K562 (cell line): ENCODE measurements at regions not wholly inside any gene's neighbourhood (a gene's known extent, or its start where the extent isn't known, plus 50 kb on each side); places are given as distances from the start of the nearest gene placed in this dataset.

Experiments
- CC2D1A ChIP-seq: fragments of 450-650 bp; IDR thresholded peaks from 2 replicates; pipeline ENCODE4 v1.6.1; 2017; ENCODE audit warnings: mild to moderate bottlenecking
- CHD2 ChIP-seq: IDR thresholded peaks from 2 replicates; pipeline ENCODE4 v1.6.1; 2011; ENCODE audit warnings: low read depth, low read length
- LCOR ChIP-seq: sonication (generic); formaldehyde crosslinking; IDR thresholded peaks from 2 replicates; pipeline ENCODE4 v1.8.0; 2022; ENCODE audit warnings: mild to moderate bottlenecking, missing genetic modification reagents
- PURB ChIP-seq: sonication (generic); formaldehyde crosslinking; IDR thresholded peaks from 2 replicates; pipeline ENCODE4 v1.9.0; 2021; ENCODE audit warnings: low read depth, mild to moderate bottlenecking, missing genetic modification reagents
- SAFB2 ChIP-seq: fragments of 200-400 bp; formaldehyde crosslinking; IDR thresholded peaks from 2 replicates; pipeline ENCODE4 v1.6.1; 2018; ENCODE audit warnings: borderline replicate concordance, low read length, low read depth, moderate library complexity; ENCODE audit not compliant: severe bottlenecking
- TAF9B ChIP-seq: fragments of 450-650 bp; IDR thresholded peaks from 2 replicates; pipeline ENCODE4 v1.6.1; 2018; ENCODE audit warnings: mild to moderate bottlenecking; ENCODE audit not compliant: partially characterized antibody
- YY1 ChIP-seq, 3 experiments: IDR thresholded peaks; 2 replicates each; pipeline ENCODE4 v1.6.1; 2011; ENCODE audit warnings: low read length in 2 of 3, mild to moderate bottlenecking in 2 of 3, moderate library complexity in 2 of 3, borderline replicate concordance in 1 of 3, control low read depth in 1 of 3, low read depth in 1 of 3; ENCODE audit not compliant: insufficient read depth in 3 of 3, insufficient replicate concordance in 2 of 3, control insufficient read depth in 1 of 3, insufficient read length in 1 of 3; ENCODE audit errors: extremely low read depth in 1 of 3
- ZBED1 ChIP-seq: IDR thresholded peaks from 2 replicates; pipeline ENCODE4 v1.6.1; 2014
- ZC3H8 ChIP-seq: fragments of 450-650 bp; IDR thresholded peaks from 2 replicates; pipeline ENCODE4 v1.6.1; 2017
- ZNF133 ChIP-seq: fragments of 250-450 bp; sonication (Bioruptor Pico); IDR thresholded peaks from 2 replicates; pipeline ENCODE4 v1.4.0; 2020; ENCODE audit warnings: mild to moderate bottlenecking
- ZNF316 ChIP-seq: fragments of 450-650 bp; IDR thresholded peaks from 2 replicates; pipeline ENCODE4 v1.6.1; 2016
- TF ChIP-seq, protein P1 (sequence below), 2 experiments: fragments of 450-650 bp; conservative IDR thresholded peaks; 2 replicates each; pipeline ENCODE4 v1.6.1; 2017; ENCODE audit warnings: mild to moderate bottlenecking in 2 of 2, moderate library complexity in 2 of 2

DNA sequence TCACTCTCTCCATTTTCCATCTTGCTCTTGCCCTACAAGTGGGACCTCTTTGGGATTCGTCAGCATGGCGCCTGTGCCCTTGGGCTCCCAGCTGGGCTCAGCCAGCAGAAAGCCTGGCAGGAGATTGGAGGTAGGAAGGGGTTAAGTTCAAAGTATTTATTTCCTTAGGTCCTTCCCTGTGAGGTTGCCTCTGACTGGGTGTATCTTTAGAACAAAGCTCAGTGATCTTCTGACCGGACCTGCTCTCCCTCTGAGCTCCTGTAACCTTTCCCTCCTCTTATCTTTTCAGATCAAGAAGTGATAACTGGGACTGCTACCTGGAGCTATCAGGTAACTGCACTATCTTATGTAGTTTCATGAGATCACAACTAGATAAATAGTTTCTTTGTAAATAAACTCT, 75.8 kb upstream of the ABCD3 start (continued):
- TF ChIP-seq, protein P1, sequence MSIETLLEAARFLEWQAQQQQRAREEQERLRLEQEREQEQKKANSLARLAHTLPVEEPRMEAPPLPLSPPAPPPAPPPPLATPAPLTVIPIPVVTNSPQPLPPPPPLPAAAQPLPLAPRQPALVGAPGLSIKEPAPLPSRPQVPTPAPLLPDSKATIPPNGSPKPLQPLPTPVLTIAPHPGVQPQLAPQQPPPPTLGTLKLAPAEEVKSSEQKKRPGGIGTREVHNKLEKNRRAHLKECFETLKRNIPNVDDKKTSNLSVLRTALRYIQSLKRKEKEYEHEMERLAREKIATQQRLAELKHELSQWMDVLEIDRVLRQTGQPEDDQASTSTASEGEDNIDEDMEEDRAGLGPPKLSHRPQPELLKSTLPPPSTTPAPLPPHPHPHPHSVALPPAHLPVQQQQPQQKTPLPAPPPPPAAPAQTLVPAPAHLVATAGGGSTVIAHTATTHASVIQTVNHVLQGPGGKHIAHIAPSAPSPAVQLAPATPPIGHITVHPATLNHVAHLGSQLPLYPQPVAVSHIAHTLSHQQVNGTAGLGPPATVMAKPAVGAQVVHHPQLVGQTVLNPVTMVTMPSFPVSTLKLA (conservative IDR thresholded peaks at IDR 0.05) = no peak
- no peak for TF ChIP-seq ZBED1
- TF ChIP-seq YY1 (IDR thresholded peaks at IDR 0.05; ENCODE audit: borderline replicate concordance in 1 of 3, control insufficient read depth in 1 of 3, extremely low read depth in 1 of 3, insufficient read depth in 3 of 3, insufficient read length in 1 of 3, insufficient replicate concordance in 2 of 3, low read depth in 1 of 3, low read length in 2 of 3) = no peak
- no peak for TF ChIP-seq ZNF316
- no peak for TF ChIP-seq ZC3H8
- no peak for TF ChIP-seq ZNF133 (CRISPR knock-in tag)
- TF ChIP-seq PURB = no peak
- no peak for TF ChIP-seq CHD2
- no peak for TF ChIP-seq TAF9B
- no peak for TF ChIP-seq LCOR (CRISPR knock-in tag)
- no peak for TF ChIP-seq CC2D1A
- TF ChIP-seq SAFB2 = no peak
